SK-N-SH (cell line): ENCODE measurements at regions not wholly inside any gene's neighbourhood (a gene's known extent, or its start where the extent isn't known, plus 50 kb on each side); places are given as distances from the start of the nearest gene placed in this dataset.

ENCODE experiments used
- EP300 ChIP-seq, 2 experiments: IDR thresholded peaks; 2 replicates each; pipeline versions ENCODE4 v1.4.0 to v1.6.1; 2012; ENCODE audit warnings: borderline replicate concordance in 1 of 2, low read depth in 1 of 2, low read length in 1 of 2
- FOXM1 ChIP-seq: IDR thresholded peaks from 2 replicates; pipeline ENCODE4 v1.4.0; 2012; ENCODE audit warnings: low read depth, mild to moderate bottlenecking
- JUND ChIP-seq: IDR thresholded peaks from 2 replicates; pipeline ENCODE4 v1.4.0; 2012
- MAX ChIP-seq: IDR thresholded peaks from 2 replicates; pipeline ENCODE4 v1.4.0; 2012; ENCODE audit warnings: low read depth
- POLR2AphosphoS5 ChIP-seq: IDR thresholded peaks from 2 replicates; pipeline ENCODE4 v1.6.1; 2012; ENCODE audit warnings: low read depth, low read length
- RFX5 ChIP-seq: IDR thresholded peaks from 2 replicates; pipeline ENCODE4 v1.6.1; 2012; ENCODE audit warnings: mild to moderate bottlenecking, improper control_type of control experiment, low read length
- TAF1 ChIP-seq: IDR thresholded peaks from 2 replicates; pipeline ENCODE4 v1.6.1; 2012; ENCODE audit warnings: low read depth, mild to moderate bottlenecking, low read length, moderate library complexity, borderline replicate concordance
- TF ChIP-seq, protein P1 (sequence below): fragments of 200-600 bp; sonication (generic); IDR thresholded peaks from 2 replicates; pipeline ENCODE4 v1.6.1; 2017; ENCODE audit warnings: antibody characterized with exemption, mild to moderate bottlenecking, moderate library complexity
- TF ChIP-seq, protein P2 (sequence below): fragments of 150-350 bp; IDR thresholded peaks from 2 replicates; pipeline ENCODE4 v1.6.1; 2017; ENCODE audit warnings: antibody characterized with exemption, low read length, low read depth, borderline replicate concordance

GRCh38 chr12:114614040-114614439, 69.9 kb downstream of the TBX3 start:
- TF ChIP-seq, protein P1, sequence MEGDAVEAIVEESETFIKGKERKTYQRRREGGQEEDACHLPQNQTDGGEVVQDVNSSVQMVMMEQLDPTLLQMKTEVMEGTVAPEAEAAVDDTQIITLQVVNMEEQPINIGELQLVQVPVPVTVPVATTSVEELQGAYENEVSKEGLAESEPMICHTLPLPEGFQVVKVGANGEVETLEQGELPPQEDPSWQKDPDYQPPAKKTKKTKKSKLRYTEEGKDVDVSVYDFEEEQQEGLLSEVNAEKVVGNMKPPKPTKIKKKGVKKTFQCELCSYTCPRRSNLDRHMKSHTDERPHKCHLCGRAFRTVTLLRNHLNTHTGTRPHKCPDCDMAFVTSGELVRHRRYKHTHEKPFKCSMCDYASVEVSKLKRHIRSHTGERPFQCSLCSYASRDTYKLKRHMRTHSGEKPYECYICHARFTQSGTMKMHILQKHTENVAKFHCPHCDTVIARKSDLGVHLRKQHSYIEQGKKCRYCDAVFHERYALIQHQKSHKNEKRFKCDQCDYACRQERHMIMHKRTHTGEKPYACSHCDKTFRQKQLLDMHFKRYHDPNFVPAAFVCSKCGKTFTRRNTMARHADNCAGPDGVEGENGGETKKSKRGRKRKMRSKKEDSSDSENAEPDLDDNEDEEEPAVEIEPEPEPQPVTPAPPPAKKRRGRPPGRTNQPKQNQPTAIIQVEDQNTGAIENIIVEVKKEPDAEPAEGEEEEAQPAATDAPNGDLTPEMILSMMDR = no peak
- no peak for TF ChIP-seq JUND
- no peak for TF ChIP-seq FOXM1
- no peak for TF ChIP-seq MAX
- TF ChIP-seq TAF1 = no peak
- no peak for TF ChIP-seq POLR2AphosphoS5
- TF ChIP-seq, protein P2, sequence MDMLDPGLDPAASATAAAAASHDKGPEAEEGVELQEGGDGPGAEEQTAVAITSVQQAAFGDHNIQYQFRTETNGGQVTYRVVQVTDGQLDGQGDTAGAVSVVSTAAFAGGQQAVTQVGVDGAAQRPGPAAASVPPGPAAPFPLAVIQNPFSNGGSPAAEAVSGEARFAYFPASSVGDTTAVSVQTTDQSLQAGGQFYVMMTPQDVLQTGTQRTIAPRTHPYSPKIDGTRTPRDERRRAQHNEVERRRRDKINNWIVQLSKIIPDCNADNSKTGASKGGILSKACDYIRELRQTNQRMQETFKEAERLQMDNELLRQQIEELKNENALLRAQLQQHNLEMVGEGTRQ = no peak
- TF ChIP-seq EP300 (IDR thresholded peaks at IDR 0.05; ENCODE audit: borderline replicate concordance in 1 of 2, low read depth in 1 of 2, low read length in 1 of 2) = no peak
- no peak for TF ChIP-seq RFX5
